HG02885 (cell line): ENCODE measurements at regions not wholly inside any gene's neighbourhood (a gene's known extent, or its start where the extent isn't known, plus 50 kb on each side); places are given as distances from the start of the nearest gene placed in this dataset.
"Not testable (repeated sequence)": the region's sequence is repeated elsewhere in the genome, so short reads cannot be mapped to it uniquely, and the experiment has no call there.

Experiments
- ATAC-seq: cut with Tn5 transposase; IDR thresholded peaks from one replicate; pipeline ENCODE4 v1.9.1; 2021; ENCODE audit warnings: mild to moderate bottlenecking; ENCODE audit not compliant: unreplicated experiment, poor library complexity

DNA sequence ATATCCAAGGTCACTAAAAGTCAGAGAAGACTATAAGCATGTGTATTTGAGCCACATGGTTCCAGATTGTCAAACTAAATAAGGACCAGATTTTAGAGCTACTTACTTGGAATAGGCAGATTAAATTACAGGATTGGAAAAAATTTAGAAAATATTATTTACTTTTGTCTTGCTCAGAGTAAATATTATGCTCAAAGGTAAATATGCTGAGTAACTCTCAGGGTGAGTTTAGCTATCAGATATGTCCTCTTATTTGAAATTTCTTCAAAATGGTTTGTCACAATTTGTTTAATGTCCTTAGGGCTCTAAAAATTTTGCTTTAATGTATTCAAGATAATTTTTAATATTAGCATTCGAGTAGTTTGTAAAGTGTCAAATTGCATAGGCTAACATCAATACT is 2455.2 kb downstream of the PCDH9 start:
- ATAC-seq, result no peak

DNA sequence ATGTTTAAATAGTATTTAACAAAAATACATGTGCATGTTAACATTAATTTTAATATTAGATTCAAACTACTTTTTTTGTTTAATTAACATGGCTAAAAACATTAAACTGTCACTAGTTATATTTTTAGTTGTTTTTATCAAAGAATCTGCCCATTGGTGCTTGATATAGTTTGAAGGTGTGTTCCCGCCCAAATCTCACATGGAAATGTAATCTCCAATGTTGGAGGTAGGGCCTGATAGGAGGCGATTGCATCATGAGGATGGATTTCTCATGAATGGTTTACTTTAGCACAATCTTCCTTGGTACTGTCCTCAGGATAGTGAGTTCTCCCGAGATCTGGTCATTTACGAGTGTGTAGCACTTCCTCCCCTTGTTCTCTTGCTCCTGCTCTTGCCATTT is 2459.4 kb downstream of the PCDH9 start:
- ATAC-seq, result no peak

DNA sequence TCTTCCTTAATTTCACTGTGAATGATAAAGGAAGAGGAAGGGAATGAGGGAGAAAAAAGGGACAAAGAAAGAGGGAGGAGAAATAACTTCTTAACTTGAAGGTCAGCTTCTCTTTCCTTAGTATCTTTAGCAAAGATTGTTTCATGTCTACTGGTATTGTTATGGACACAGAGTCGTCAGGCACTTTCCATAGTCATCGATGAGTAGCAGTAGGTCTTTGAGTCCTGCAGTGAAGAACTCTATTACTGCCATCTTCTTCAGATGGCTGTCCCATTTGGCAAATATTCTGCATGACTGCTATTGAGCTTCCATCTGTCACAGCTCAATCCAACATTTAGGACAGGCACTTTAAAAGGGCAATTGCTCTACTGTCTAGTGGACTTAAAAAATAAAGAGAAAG is 2463.1 kb downstream of the PCDH9 start:
- ATAC-seq, result no peak

DNA sequence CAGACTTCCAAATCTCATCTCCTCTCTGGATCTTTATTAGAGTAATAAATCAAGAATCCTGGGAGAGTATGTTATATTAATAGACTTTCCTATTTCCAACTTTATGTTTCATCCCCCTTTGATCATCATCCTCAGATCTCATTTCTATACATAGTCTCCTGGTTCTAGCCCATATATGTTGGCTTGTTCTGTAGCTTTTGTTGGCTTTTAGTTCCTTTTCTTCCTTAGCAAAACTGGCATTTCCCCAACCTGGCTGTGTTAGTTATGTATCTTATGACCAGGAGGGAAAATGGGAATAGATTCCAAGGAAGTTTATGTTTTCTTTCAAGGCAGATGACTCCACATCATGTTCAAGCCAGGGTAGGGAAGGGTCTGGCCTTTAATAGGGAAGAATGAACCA is 2464.5 kb downstream of the PCDH9 start:
- no peak for ATAC-seq

DNA sequence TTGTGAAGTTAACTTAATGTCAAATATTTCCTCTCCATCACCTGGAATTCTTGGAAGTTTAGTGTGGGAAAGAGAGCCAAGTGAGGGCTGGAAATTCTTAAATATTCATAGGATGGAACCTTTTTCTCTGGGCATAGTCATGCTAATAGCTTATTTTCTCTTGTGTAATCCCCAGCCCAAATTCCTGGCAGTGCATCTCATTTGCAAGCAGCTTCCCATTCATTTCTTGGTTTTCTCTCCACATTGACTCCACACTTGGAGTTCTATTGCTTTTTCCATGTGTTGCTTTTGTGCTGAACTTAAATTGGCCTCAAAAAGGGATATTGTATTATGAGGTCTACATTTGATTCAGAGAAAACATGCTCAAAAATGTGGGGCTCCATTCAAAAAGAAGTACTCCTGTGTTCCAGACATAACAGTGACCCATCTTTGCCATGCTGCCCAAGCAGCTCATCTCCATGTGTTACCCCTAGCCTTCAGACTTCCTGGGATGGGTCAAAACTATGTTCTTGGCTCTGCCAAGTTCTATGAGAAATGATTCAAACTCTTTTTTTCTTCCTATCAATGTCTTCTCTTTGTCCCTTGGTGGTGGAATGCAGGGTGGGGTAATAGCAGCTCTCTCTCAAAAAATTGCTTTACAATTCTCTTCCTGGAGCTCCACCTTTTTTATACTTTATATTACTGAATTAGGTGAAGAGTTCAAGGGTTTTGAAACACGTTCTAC is 2471.5 kb downstream of the PCDH9 start:
- ATAC-seq, result no peak

DNA sequence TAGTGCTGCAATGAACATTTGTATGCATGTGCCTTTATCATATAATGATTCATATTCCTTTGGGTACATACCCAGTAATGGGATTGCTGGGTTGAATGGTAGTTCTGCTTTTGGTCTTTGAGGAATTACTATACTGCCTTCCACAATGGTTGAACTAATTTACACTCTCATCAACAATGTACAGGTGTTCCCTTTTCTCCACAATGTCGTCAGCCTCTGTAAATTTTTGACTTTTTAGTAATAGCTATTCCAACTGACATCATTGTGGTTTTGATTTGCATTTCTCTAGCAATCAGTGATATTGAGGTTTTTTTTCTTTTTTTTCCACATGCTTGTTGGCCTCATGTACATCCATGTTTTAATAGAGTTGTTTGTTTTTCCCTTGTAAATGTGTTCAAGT is 2473.5 kb downstream of the PCDH9 start:
- no peak for ATAC-seq

DNA sequence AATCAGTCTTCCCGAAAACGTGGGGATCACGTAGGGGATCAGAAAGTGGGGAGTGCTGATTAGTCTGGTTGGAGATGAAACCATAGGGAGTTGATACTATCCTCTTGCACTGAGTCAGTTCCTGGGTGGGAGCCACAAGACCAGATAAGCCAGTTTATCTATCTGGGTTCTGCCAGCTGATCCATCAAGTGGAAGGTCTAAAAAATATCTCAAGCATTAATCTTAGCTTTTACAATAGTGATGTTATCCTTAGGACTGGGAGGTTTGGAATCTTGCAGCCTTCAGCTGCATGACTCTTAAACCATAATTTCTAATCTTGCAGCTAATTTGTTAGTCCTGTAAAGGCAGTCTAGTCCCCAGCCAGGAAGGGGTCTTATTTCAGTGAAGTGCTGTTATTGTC is 2474.2 kb downstream of the PCDH9 start:
- ATAC-seq, result no peak

DNA sequence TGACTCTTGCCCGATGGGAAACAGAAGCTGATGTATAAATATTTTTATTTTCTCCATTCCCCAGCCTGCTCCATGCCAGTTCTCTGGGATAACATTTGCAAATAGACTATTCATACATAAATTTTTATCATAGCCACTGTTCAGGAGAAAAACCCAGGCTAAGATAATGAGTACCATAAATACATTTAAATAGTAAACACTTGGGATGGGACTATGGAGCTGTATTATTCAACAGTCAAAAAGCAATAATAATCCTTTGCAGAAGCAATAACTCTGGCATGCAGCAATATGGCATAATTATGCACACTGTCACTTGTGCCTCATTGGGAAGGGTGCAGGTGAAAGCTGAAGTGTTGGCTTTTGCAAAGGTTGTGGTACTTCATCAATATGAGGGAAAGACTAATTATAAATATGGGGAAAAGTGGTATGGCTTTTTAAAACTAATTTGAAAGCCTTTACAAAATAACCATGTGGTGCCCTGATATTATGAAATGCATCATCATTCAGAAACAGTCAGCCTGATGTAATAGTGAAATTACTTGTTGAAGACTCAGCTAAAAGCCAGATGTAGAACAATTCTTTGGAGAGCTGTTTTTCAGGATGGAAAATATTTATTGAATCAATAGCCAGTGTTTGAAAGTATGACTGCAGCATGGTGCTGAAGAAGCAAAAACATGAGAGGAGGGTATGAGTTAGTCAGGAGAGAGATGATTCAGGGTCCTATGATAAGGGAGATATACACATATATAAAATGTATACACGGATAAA is 2476.7 kb downstream of the PCDH9 start:
- ATAC-seq, result no peak

DNA sequence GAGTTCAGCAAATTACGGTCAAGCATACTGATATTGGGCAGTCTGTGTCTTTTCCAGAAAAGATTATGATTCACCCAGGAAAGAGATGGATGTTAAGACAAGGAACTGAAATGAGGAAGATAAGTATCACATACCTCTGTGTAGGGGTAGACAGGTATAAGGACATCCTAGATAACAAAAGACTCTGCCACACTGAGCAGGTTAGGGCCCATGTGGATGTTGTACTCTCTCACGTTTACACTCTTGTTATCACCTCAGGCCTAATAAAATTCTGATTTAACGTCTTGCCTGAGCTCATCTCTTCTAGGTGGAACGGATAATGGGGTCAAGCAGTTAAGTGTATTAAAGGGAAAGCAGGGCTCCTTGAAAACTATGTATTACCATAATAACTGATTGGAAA is 2480.8 kb downstream of the PCDH9 start:
- ATAC-seq, result no peak

DNA sequence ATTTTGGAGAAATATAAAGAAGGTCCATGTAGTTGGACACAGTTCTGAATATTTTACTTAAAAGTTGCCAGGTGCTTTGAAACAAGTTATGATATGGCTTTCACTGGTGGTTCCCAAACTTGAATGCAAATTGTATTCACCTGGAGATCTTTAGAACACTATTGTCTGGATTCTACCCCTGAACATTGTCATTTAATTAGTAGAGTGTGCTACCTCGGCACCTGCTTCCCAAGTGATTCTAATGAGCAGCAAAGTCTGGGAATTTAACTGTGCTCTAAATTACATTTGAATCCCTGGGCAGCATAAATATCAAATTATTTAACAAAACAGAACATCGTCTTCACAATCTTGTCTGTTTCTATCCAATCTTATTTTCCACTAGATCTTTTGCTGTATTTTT is 2483.3 kb downstream of the PCDH9 start:
- ATAC-seq, result no peak

DNA sequence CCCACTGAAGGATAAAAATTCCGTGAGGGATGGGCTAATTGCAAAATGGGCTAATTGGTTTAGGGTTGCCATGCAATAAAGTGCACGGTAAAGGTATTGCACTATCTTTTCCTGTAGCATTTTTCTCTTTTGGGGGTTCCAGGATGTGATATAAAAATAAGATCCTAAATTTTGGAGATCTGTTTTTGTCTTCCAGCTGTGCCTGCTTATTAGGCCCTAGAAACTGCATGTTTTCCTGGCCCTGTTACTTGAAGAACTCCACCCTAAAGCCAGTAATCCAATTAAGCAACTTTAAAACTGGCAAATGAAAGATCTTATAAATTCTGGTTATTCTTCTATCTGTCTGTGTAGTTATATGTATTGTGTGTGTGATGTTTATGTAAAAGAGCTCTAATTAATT is 2489.6 kb downstream of the PCDH9 start:
- no peak for ATAC-seq

DNA sequence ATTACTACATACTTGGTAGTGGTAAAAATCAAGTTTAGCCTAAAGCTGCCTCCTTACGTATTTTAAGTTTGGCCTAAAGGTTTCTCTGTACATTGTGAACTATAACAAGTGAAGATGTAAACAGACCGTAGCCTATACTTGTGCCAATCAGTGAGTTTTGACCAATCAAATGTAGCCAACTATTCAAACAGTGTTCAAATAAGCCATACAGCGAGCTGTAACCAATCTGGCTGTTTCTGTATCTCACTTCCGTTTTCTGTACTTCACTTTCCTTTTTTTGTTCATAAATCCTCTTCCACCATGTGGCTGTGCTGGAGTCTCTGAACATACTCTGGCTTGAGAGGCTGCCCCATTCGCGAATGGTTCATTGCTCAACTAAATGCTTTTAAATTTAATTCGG is 2504.6 kb downstream of the PCDH9 start:
- ATAC-seq, result no peak

DNA sequence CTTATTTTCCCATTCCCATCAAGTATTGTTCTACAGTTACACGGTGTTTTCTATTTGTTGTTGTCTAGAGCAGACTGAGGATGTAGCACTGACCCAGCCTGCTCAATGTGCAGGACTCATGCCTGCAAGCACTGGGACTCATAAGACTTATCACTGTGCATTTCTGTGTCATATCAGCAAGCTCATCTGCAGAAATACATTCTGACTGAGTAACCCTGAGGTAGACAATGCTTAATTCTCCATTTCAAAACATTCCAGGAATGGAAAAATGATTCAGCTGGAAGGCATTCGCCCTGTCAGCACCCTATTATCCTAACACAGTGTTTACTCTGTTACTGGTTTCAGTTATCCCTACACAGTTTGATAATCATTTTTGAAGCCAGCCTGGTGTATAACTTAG is 2506.4 kb downstream of the PCDH9 start:
- no peak for ATAC-seq

DNA sequence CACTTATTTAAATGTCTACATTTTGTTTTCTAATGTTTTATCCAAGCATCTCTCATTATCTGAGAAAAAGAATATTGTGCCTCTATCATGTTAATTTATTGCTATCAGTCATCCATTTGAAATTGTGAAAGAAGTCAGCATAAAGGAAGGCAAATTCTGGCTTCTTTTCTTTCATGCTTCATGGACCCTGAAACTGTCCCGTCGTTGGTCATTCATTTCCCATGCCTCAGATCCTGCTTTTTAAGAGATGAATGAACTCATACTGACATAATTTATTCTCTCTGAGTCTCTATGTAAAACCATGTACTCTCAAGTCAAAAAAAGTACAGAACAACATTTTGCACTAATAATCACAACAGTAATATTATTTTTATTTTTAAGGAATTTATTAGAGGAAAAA is 2512.0 kb downstream of the PCDH9 start:
- no peak for ATAC-seq

DNA sequence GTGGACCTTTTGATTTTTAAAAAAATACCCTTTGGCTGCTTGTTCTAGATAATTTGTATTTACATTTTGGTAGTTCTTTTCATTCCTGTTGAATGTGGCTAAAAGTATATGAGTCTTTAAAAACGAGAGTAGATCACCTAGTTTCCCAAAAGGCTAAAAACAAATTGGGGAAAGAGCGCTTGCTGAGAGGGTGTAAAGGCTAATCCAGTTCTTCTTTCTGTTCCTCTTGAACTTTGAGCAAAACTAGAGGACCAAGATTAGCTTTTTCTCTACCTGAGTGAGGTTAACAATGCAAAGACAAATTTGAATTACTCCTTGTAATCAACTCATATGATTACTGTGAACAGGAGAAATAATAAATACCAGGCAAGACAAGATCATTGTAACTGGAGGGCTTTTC is 2513.2 kb downstream of the PCDH9 start:
- ATAC-seq, result no peak

DNA sequence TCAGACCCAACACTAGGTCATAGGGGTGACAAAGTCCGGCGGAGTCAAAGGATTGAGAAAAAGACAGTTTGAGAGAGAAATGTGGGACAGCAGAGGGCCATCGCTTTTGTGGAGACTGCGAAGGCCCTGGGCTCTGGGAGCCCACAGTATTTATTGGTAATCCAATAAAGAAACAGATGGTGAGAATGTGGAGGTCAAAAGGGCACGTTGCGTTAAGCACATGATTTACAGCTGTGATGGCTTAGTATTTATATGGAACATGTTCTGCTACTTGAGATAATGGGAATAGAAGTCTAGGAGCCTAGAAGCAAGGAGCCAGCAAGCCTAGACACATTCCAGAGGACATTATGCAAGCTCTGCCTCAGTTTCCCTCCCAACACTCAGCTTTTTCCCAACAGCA is 2521.1 kb downstream of the PCDH9 start:
- no peak for ATAC-seq

DNA sequence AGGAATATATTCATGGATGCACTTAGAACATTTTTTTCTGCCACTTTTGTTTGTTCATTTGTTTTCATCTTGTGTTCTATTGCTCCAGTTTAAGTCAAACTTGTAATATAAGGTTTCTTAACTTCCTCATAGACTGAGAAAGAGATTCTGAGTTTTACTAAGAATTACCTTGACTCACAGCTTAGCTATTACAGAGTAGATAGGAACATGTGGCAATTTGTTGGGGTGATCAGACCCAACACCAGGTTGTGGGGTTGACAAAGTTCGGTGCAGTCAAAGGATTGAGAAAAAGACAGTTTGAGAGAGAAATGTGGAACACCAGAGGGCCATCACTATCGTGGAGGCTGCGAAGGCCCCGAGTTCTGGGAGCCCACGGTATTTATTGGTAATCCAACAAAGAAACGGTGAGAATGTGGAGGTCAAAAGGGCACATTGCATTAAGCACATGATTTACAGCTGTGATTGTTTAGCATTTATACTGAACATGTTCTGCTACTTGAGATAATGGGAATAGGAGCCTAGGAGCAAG is 2526.0 kb downstream of the PCDH9 start:
- ATAC-seq, result no peak

DNA sequence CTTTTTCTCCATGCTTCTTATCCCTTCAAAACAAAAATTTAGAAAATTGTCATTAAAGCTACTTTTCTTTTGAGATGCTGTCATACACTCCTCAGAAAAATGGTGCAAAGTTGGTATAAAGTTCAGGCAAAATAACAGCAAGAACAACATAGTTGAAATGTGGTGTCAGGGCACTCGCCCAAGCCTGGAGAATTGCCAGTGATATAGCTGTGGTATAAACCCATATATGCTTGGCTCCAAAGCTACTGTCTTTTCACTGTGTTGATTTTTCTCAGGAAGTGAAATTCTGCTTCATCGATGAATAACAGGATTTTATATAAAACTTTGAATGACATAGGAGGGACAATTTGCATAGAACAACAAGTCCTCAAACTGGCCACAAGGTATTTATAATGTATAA is 2532.9 kb downstream of the PCDH9 start:
- ATAC-seq, result no peak

DNA sequence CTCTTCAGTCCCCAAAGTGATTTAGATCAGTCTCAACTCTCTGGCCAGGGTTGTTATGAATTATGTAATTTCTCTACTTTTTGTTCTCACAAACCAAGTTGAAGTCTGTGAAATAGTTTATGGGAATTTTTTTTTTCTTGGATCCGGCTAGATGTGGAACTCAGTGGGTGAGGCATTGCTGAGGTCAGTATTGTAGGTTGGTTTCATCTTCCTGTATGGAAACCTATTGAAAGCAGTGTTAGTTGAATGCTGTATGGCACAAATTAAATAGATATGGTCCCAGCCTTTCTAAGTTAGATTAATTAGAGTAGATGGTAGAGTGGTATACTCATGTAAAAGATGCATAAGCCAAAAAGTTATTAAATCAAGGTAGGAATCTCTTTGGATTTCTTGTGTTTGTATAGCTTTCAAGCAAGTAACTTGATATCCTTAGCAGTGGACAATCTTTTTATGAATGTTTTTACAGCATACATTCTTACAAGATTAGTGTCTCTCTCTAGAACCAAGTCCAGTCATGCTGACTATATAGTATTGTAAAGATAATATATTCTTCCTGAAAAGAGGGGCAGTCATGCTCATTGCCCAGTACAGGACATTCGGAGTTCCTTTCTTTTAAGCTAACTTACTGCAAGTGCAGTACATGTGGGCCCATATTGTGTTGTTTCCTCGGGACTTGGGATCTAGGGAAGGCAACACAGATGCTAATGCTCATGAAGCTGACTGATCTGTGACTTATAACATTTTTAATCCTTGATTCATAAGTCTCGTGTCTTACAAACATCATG is 2541.1 kb downstream of the PCDH9 start:
- no peak for ATAC-seq

DNA sequence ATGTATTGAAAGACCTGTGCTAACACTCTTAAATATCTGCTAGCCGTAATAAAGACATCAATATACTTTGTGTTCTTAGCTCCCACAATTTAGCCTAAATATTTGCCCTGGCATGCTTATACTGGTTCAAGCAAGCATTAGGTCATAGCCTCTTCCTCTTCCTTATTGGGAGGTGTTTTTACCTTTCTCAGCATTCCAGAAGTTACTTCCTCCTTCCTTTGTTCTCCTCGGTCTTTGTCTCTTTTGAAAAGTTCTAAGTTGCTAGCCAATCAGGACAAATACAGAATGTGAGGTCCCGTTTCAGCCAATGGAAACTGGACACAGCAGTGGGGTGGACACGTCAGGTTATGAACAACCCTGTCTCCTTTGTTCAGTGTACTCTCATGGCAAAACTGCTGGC is 2543.6 kb downstream of the PCDH9 start:
- ATAC-seq, result not testable (repeated sequence)
